IPS-11a (cell line): ENCODE measurements at regions not wholly inside any gene's neighbourhood (a gene's known extent, or its start where the extent isn't known, plus 50 kb on each side); places are given as distances from the start of the nearest gene placed in this dataset.

Experiments
- H3K4me3 ChIP-seq: one replicate; pipeline ENCODE4 v1.5.1; 2013; ENCODE audit warnings: low read depth, low read length, control low read depth

DNA sequence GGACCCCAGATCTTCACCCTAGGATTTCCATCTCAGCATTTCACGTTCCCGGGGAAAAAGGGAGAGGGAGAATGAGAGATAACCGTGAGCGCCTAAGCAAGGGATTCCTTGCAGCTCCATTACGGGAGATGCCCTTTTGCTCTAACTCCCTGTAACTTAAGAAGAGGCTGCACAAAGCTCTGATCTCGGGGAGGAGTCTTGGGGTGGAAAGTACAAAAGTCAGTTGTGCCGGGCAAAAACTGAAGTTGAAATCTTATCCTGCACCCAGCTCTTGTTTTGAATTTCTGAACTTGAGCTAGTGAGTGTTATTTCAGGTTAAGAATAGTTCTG, 256.4 kb upstream of the SOX21 start:
- peak overlapping the region; percentile 60 for H3K4me3 ChIP-seq

DNA sequence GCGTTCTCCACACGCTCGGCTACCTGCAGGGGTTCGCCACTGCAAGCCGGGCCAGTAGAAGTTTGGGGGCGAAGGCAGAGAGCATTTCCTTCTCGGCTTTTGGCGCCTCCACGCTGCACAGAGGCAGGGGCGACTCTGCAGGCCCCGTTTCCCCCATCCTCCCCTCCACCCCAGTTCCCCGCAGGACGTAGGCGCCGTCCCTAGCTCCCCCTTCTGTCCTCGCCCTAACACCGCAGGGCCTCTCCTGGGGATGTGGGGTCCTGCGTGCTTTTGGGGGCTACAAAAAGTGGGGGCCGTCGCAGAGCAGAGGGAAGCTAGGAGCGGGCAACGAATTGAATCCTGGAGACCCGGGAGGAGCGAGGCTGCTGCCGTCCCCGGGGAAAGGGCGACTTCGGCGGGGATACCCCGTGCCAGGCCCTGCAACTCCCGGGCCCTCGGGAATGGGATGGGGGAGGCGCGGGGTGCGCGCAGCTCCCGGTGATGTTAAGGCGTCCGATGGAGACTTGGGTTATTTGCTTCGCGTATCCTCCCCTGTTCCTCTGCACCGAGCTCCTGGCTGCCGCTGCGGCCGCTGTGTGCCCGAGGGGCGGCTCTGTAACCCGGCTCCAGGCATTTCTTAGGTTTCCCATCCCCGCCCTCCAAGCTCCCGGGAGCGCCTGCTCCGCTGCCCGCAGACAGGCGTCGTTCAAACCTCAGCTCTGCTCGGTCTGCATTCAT, 255.9 kb upstream of the SOX21 start:
- peak overlapping the region; percentile 60 for H3K4me3 ChIP-seq

DNA sequence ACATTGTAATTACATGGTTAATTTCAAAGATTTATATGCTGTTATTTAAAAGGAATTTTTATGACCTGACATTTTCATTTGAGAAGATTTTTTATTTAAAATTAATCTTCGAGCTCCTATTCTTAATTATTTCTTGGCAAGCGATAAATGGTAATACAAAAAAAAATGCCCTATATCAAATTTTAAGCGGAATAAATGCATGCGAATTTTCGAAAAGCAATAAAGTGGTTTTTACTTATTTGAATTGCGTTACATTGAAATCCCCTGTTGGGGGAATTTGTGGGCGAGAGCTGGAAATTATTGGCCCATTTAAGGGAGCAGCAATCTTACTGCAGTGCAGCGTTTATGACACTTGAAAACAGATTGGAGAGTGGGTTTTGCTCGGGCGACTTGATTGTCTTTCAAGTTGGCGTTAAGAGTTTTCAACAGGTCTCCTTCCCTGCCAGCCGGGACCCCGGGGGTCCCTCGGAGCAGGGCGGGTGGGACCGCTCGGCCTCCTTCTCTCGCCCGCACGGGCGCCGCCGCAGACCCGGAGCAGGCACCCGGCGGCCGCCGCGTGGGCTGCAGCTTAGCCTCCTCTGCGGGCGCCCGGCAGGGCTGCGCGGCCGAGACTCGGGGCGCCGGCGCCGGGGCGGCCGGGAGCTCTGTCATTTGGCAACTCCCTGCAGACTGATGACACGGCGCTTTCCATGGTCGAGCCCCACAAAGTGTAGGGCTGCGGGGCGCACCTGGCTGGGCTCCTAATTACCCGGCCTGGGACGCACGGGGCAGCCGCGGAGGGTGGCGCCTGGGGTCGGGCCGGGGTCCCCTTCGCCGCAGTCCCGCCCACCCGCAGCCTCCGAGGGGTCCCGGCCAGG, 255.1 kb upstream of the SOX21 start:
- peak overlapping the region; percentile 60 for H3K4me3 ChIP-seq

DNA sequence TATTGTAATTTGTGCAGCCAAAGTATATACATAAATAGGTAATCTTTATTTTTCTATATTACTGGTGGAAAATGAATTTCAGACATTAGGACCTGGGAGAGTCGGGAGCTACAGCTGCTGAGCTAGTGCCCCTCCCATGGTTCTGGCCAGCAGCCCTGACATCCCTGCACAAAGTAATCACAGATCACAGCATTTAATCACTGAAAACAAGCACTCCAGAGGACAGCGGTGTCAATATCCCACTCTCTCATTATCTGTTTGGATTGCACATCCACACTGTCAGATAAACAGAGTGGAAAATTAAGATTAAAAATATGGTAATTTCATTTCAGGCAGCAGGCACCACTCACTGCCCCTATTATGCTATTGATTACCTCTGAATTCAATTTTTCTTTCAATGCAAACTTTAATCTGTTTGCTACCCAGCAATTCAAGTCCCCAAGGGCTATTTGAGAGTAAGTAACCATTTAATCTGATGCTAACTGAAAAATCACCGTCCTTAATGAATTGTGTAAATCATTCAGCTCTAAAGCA, 254.1 kb upstream of the SOX21 start:
- no peak overlapping the region for H3K4me3 ChIP-seq

DNA sequence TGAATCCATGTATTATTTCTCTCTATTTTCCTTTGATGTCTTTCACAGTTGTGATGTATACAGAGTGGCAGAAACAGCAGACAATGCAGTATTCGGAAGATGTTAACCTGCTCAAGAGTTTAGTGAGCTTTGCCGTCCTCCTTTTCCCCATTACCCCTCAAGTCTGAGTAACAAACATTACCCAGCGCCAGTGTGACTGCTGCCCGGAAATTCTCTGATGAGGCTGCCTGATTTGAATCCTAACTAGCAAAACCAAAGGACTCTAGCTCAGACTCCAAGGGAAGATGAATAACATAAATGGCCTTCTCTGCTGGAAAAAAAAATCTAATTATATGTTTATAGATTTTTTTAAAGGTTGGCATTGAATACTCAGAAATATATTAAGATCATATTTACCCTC, 247.3 kb upstream of the SOX21 start:
- H3K4me3 ChIP-seq: no peak overlapping the region

DNA sequence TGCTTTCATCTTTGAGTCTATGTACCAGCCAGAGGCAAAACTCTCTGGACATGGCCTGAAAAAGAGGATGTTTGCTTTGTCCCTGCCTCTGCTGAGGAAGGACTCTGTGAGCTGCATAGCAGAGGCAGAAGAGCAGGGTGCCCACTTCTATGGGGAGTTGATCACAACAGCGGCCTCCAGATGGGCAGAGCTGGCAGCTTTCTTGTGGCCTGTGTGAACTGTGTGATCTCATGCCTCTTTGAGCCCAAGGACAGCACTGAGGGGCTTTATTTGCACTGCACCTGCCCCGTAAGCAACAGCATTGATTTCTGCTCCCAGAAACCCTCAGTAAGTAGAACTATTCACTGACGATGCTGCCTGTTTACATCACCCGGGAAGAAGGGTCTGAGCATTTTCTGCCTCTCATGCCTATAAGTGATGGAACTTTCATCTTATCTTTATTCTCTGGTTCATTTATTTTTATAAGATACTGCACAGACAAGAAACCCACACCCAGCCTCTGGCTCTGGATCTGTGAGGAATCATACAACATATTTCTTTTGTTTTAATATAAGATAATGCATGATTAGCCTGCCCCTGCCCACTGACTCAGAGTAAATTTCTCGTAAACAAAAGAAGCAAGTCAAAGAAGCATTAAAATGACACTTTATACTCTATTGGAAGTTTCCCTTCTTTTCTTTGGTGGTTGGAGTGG, 244.2 kb upstream of the SOX21 start:
- H3K4me3 ChIP-seq: no peak overlapping the region

DNA sequence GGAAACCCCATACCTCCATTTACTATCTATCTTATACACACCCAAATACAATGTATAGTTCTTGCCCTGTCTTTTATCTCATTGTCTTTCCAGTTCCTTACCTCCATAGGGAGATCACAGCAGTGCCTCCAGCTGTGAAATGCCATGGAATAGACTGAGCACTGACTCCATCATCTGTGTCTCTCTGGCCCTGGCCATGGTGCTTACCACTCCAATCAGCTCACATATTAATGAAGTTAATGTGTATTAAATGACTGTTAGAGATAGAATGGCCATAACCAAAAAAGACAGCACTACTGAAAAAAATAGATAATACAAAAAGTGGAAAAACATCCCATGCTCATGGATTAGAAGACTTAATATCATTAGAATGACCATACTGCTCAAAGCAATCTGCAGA, 240.4 kb upstream of the SOX21 start:
- no peak overlapping the region for H3K4me3 ChIP-seq

DNA sequence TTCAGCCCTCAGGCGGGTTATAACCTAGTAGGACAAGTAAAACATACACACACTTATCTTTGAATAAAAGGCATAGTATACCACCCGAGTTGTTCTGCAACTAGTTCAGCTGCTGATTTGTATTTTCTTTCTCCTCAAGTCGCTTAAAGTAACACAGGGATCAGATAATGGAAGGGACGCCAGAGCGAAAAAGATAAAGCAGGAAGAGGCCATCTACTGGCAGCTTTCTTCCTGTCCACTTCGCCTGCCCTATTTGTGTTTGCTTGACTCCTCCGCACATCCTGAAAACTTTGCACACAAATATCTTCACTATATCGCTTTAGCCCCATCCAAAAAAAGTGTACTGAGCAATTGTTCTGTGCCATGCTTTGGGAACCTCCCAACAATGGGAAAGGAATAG, 238.0 kb upstream of the SOX21 start:
- no peak overlapping the region for H3K4me3 ChIP-seq

DNA sequence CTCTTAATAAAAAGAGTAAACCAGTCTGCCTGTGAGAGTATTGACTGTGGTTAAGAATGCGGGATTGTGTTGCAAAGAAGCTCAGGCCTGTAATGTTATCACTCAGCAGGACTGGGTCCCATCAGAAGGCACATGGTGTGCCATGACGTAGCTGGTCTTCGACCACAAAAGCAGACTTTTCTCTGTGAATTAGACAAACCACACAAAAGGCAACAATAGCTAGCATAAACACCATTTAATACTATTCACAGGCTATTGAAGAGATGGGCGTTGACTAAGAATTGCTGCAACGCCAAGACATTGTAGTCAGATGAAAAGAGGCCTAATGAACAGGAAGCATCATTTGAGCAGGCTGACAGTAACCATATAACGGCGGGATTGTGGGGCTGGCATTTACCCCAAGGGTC, 235.6 kb upstream of the SOX21 start:
- no peak overlapping the region for H3K4me3 ChIP-seq

DNA sequence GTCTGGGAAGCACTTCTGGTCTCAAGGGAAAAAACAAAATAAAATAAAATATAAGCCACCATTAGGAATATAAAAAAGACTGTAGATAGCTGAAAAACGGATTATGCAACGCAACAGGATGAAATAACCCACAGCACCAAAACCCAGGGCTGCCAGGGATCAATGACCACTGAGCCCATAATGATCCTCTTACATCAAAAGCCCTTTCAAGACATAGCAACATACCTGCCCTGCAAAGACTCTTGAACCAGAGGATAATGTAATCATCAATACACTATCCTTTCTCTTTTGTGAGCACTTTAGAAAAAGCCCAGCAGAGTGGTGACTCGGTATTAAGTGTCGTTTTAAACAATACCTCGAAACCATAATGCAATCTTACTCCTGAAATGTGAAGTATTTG, 235.0 kb upstream of the SOX21 start:
- no peak overlapping the region for H3K4me3 ChIP-seq

DNA sequence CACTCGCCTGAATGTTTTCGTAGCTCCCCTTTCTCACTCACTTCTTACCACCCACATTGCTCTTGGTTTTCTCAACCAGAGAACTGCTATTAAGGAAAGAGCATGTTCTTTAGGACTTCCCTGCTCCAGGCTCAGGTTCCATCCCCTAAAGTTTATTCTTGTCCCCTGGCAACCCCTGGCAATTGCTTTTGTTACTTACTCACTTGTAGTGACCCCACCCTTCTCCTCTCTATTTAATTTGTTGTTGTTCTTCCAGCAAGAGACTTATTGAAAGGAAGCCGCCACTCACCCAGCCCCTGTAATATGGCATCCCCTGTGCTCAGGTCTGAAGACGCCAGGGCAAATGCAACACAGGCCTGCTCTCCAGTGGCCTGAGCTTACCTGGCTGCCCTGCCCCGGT, 233.7 kb upstream of the SOX21 start:
- no peak overlapping the region for H3K4me3 ChIP-seq

DNA sequence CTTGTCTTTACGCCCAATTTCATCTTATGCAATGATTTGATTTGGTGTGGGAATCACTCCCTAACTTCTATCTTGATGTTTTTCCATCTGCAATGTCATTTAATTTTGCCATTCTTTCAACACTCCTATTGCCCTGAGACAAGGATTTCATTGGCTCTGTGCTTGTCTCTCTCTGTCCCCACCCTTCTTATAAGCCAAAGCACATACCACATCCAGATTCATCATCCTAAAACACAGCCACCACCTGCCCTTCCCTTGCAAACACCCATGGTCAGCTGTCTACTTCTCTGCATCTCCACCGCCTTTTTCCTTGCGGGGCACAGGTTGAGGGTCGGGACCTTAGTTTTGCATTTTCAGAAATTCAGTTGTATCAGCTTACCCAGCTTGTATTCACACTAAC, 225.8 kb upstream of the SOX21 start:
- H3K4me3 ChIP-seq: no peak overlapping the region

DNA sequence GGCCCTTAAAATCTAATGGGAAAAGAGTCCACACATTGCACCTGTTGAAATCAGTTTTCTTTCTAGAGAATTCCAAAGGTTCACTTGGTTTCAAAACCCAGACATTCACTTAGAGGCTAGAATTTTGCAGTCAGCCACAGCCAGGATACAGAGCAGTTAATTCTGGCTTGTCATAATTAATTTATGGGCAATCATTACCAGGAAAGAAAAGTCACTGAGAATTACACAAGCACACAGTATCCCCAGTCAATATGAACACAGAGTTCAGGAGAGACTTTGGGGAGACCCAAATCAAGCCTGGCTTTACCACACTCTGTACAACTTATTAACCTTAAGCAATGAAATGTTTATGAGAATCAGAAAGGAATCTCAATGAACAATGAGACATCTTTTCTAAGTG, 224.3 kb upstream of the SOX21 start:
- H3K4me3 ChIP-seq: no peak overlapping the region

DNA sequence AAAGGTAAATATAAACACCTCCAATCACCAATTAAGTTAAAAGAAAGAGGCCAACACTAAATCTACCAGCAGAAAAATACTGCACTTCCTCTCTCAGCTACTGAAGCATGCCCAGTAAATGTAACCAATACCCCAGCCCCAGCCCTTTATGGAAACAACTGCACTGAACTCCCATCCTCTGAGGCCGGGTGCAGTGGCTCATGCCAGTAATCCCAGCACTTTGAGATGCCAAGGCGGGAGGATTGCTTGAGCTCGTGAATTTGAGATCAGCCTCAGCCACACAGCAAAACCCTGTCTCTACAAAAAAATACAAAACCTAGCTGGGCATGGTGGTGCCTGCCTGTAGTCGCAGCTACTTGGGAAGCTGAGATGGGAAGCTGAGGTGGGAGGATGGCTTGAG, 221.6 kb upstream of the SOX21 start:
- H3K4me3 ChIP-seq: no peak overlapping the region

DNA sequence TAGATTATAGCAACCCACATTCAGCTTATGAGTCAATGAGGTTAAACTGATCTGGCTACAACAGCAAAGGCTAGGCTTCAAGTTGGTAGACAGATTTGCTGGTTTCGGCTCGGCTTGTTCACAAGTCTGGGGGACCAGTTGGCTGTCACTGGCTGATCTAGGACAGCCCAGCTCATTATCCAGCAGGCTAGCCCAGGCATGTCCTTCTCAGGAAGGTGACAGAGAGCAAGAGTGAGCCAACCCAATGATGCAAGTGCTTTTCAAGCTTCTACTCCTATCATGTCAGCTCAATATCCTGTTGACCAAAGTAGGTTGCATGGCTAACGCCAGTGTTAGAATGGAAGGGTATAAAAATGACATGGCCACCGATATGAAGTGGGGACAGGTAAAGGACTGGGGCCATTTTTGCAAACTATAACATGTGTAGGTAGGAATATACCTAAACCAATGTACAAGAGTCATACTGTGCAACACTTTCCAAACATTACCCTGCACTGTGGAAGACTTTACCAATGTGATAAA, 220.9 kb upstream of the SOX21 start:
- no peak overlapping the region for H3K4me3 ChIP-seq

DNA sequence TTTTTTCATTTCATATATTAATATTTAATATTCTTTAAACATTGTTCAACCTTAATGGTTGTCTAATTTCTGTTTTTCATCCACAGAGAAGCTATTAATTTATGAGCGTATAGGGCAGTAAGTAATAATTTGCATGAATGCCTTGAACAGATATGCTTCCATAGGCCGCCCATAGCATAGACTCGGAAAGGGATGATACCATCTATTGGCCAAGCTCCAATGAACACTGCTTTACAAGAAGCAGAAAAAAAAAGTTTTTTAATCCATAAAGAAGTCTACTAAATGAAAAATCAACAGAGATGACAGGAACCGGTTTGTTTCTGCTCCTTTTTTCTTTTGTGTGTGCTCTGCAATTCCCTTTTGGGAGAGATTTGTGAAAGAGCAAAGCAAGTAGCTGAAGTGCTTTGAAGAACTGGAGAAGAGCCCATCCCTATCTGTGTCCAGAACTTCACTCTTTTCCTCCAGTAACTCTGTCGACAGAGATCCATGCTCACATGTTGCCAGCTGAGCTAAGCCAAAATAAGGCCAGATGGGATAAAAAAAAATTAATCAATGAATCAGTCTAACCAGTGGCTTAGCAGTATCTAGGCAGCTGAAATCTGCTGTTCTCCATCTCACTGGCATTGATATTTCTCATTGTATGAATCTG, 215.9 kb upstream of the SOX21 start:
- no peak overlapping the region for H3K4me3 ChIP-seq

DNA sequence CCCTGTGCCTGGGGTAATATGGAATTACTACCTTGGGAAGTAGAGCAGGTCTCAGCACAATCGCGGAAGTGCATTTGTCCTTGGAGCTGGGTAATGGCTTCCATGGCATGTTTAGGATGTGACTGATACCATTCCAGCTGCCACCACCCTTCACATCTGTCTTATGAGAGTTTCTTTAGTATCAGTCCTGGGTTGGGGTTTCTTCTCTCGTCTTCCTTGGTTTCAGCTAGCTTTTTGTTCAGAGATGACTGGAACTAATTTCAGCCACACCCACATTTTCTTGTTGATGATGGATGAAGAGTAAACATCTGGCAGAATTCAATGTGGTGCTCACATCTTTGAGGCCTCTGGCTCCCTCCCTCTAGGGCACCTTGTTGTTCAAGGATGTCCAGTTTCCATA, 212.9 kb upstream of the SOX21 start:
- H3K4me3 ChIP-seq: no peak overlapping the region

DNA sequence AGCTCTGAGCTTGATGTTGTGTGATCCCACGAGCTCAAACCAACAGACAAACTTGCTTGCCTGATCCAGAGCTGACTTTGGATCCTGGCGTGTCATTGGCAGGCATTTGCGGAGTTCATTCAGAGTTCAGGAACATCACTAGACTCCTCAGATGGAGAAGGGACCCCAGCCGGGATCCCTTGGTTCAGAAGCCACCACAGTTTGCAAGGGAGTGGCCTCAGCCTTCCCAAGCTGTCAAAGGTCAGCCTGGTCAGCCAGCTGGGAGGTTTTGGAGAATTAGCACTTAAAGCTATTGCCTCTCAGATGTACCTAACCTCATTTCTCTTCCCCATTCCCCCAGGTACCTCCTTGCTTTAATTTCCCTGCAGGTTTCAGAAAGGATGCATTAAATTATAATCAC, 208.8 kb upstream of the SOX21 start:
- no peak overlapping the region for H3K4me3 ChIP-seq

DNA sequence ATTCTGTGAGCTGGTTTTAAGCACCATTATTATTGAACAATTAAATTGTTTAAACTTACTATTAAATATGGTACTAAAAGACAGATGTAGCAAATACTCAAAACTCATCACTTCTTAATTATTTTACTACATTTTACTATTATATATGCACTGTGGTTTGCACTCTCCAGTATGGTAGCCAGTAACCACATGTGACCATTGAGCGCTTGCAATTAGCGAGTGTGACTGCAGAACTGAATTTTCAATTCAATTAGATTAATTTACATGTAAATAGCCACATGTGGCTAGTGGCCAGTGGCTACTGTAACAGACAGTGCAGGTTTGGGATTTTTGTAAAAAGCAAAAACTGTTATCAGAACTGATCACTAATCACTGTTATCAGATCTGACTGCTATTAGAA, 208.2 kb upstream of the SOX21 start:
- H3K4me3 ChIP-seq: no peak overlapping the region

DNA sequence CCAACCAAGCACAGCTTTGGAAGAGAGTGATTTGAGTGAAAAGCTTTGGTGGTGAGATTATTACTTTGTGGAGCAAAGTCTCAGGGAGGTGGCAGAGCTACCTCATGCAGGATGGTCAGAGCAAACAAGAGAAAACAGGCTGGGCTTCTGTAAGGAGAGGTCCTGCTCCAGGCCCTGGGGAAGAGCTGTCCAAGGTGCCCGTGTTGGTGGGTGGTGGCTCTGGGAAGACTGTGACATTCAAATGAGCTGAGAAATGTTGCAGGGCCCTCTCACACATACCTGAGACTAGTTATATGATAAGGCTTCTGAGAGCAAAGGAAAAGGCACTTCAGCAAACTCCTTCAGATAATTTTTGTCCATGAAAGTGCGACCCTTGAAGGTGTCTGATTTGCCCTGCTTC, 205.5 kb upstream of the SOX21 start:
- H3K4me3 ChIP-seq: no peak overlapping the region

DNA sequence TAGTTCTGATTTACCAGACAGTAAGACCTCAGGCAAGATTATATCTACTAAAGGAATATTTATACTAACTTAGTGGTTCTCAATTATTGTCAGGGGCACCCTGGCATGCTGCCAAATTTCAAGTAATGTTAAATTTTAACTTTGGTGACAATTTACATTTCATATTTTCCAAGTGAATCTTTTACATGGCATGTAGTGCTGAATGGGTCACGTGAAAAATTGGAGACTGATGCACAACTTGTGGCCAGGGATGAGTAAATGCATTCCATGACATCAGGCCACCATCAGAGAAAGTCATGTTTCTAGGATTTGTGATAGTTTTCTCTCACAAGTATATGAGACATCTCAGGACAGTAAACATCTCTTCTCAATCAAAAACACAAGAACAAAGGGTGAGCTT, 202.6 kb upstream of the SOX21 start:
- H3K4me3 ChIP-seq: no peak overlapping the region
